Thyroid gland (tissue), 4 donors: ENCODE measurements at regions not wholly inside any gene's neighbourhood (a gene's known extent, or its start where the extent isn't known, plus 50 kb on each side); places are given as distances from the start of the nearest gene placed in this dataset.

Experiments used
- DNase-seq, 2 donors: peaks; one replicate each; pipeline ENCODE4 v3.0.0-alpha.2; 2019
- H3K27ac ChIP-seq, 3 donors: fragments of 200-600 bp; sonication (generic); 1 replicate in 2 of 3; 2 replicates in 1 of 3; pipeline ENCODE4 v1.5.1; 2016 to 2019; ENCODE audit warnings: mild to moderate bottlenecking in 1 of 3, moderate library complexity in 1 of 3
- H3K27me3 ChIP-seq: fragments of 200-600 bp; sonication (generic); one replicate; pipeline ENCODE4 v1.5.1; 2019
- H3K36me3 ChIP-seq, 2 donors: fragments of 200-600 bp; sonication (generic); one replicate each; pipeline ENCODE4 v1.5.1; 2016 to 2019
- H3K4me1 ChIP-seq, 2 donors: fragments of 200-600 bp; sonication (generic); one replicate each; pipeline ENCODE4 v1.5.1; 2017 to 2019
- H3K4me3 ChIP-seq, 3 donors: fragments of 200-600 bp; sonication (generic); replicated peaks in 1 of 3; 1 replicate in 2 of 3; 2 replicates in 1 of 3; pipeline ENCODE4 v1.5.1; 2016; ENCODE audit warnings: mild to moderate bottlenecking in 1 of 3
- H3K9me3 ChIP-seq: fragments of 200-600 bp; sonication (generic); one replicate; pipeline ENCODE4 v1.5.1; 2017
- CTCF ChIP-seq, 6 experiments: fragments of 200-600 bp in 3 of 6; fragments of 450-650 bp in 3 of 6; sonication (generic) in 3 of 6; IDR thresholded peaks; one replicate each; pipeline ENCODE4 v1.5.1; 2016 to 2019; ENCODE audit warnings: antibody characterized with exemption in 6 of 6, mild to moderate bottlenecking in 2 of 6, inconsistent platforms in 1 of 6, moderate library complexity in 1 of 6
- POLR2A ChIP-seq, 2 donors: fragments of 450-650 bp; IDR thresholded peaks; one replicate each; pipeline ENCODE4 v1.6.1; 2017; ENCODE audit warnings: antibody characterized with exemption in 2 of 2, mild to moderate bottlenecking in 2 of 2, moderate library complexity in 1 of 2
- WGBS, 2 donors: methylation state at CpG; one replicate each; pipeline ENCODE4 v1.1.5; 2017; 5-methylcytosine and 5-hydroxymethylcytosine counted together
- intact Hi-C: fragments of 100-400 bp; cut with DNase I; formaldehyde crosslinking; loops from one replicate; pipeline ENCODE4 v1.15.1; 2023

DNA sequence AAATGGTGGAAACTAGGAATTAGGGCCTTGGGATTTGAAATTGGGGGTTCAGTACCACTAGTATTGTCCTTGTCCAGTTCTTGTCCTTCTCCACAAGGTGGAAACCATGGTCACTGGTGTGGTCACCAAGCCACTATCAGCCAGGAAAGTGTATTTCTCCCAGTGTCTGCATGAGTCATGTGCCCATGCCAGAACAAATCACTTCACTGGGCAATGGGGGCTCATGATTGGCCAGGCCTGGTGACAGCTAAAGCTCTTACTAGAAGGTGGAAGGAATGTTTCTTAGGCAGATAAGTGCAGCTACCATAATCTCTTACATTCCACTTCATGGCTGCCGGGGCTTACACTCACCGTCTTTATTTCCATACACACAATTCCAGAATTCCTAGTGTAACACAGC is 124.8 kb upstream of the TACR1 start:
- H3K36me3 ChIP-seq: no peaks in the 10 kb centered on the region
- H3K27ac ChIP-seq: no peak overlapping the region
- no peaks in the 10 kb centered on the region for H3K9me3 ChIP-seq
- no peak overlapping the region for H3K4me3 ChIP-seq
- 92% methylated on average over 2 of the region's 2 CpGs for WGBS, 2 donors
- no peak for DNase-seq
- H3K4me1 ChIP-seq: no peaks in the 10 kb centered on the region
- TF ChIP-seq POLR2A (IDR thresholded peaks at IDR 0.05): no peak
- TF ChIP-seq CTCF (IDR thresholded peaks at IDR 0.05): no peak
- H3K27me3 ChIP-seq: no peaks in the 10 kb centered on the region
- intact Hi-C loops: no loop called here

GRCh38 chr2:75321599-75321922 is 122.2 kb upstream of the TACR1 start:
- DNase-seq: no peak
- no peaks in the 10 kb centered on the region for H3K9me3 ChIP-seq
- no peak overlapping the region for H3K27ac ChIP-seq
- TF ChIP-seq CTCF (IDR thresholded peaks at IDR 0.05) (no peak), POLR2A (IDR thresholded peaks at IDR 0.05) (no peak)
- H3K4me1 ChIP-seq: no peaks in the 10 kb centered on the region
- intact Hi-C loops: no loop called here
- H3K27me3 ChIP-seq: no peaks in the 10 kb centered on the region
- no peak overlapping the region for H3K4me3 ChIP-seq
- no peaks in the 10 kb centered on the region for H3K36me3 ChIP-seq
- WGBS, 2 donors: 23 to 38% methylated on average over 1 to 2 of the region's 2 CpGs

GRCh38 chr2:75320898-75321598 is 121.7 kb upstream of the TACR1 start:
- Histone ChIP-seq H3K4me1 (no peaks in the 10 kb centered on the region), H3K36me3 (no peaks in the 10 kb centered on the region), H3K27ac (no peak overlapping the region), H3K27me3 (no peaks in the 10 kb centered on the region), H3K4me3 (no peak overlapping the region), H3K9me3 (no peaks in the 10 kb centered on the region)
- intact Hi-C loops: no loop called here
- TF ChIP-seq POLR2A (IDR thresholded peaks at IDR 0.05) (no peak), CTCF (IDR thresholded peaks at IDR 0.05) (no peak)
- DNase-seq: no peak
- WGBS, 2 donors: 84 to 86% methylated on average over 4 of the region's 4 CpGs

- WGBS, 2 donors: 85 to 89% methylated on average over 2 of the region's 2 CpGs
- intact Hi-C loops: no loop called here
Observed at GRCh38 chr2:75319951-75320350, 120.6 kb upstream of the TACR1 start.

DNA sequence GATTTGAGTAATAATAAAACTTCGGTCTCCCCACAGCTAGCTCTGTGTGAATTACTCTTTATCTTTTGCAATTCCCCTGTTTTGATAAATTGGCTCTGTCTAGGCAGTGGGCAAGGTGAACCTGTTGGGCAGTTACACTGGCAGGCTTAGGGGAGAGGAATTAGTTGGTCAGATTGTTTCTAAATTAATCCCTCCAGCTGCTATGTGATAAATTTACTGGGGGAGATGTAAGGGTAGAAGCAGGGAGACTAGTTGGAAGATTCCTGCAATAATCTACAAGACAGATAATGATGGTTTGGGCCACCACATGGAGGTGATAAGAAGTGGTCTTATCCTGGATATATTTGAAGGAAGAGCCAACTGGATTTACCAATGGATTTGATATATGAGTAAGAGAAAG is 118.5 kb upstream of the TACR1 start:
- Histone ChIP-seq H3K4me1 (no peaks in the 10 kb centered on the region), H3K9me3 (no peaks in the 10 kb centered on the region), H3K27ac (no peak overlapping the region), H3K36me3 (no peaks in the 10 kb centered on the region), H3K4me3 (no peak overlapping the region), H3K27me3 (no peaks in the 10 kb centered on the region)
- no peak for TF ChIP-seq CTCF (IDR thresholded peaks at IDR 0.05)
- no peak for TF ChIP-seq POLR2A (IDR thresholded peaks at IDR 0.05)
- WGBS, 2 donors: 88 to 94% methylated on average over 1 of the region's 1 CpG
- DNase-seq: no peak
- intact Hi-C loops: no loop called here

More at GRCh38 chr2:75319951-75320350, 120.6 kb upstream of the TACR1 start:
- Histone ChIP-seq H3K4me3 (no peak overlapping the region), H3K27ac (no peak overlapping the region), H3K27me3 (no peaks in the 10 kb centered on the region), H3K36me3 (no peaks in the 10 kb centered on the region), H3K9me3 (no peaks in the 10 kb centered on the region), H3K4me1 (no peaks in the 10 kb centered on the region)
- no peak for DNase-seq
- TF ChIP-seq POLR2A (IDR thresholded peaks at IDR 0.05) (no peak), CTCF (IDR thresholded peaks at IDR 0.05) (no peak)
